CD8-positive, alpha-beta memory T cell (primary cell): ENCODE measurements at regions not wholly inside any gene's neighbourhood (a gene's known extent, or its start where the extent isn't known, plus 50 kb on each side); places are given as distances from the start of the nearest gene placed in this dataset.

ENCODE experiments used
- CTCF ChIA-PET: fragments of 350-600 bp; sonication (Branson Sonifier 250); formaldehyde crosslinking; loops from one replicate; lab custom pipeline; 2021; ENCODE audit warnings: antibody characterized with exemption; lab: Charles Lee
- POLR2A ChIA-PET: fragments of 350-600 bp; sonication (Branson Sonifier 250); formaldehyde crosslinking; loops from one replicate; lab custom pipeline; 2021; ENCODE audit warnings: antibody characterized with exemption; lab: Charles Lee
- DNase-seq, 5 donors: peaks; one replicate each; pipeline versions ENCODE4 v3.0.0 to v3.0.0-alpha.2; 2020 to 2022; ENCODE audit warnings: mixed read lengths in 1 of 5
- H3K27ac ChIP-seq: one replicate; pipeline ENCODE4 v1.7.0; 2013; ENCODE audit warnings: low read depth, mild to moderate bottlenecking, low read length, moderate library complexity
- H3K27me3 ChIP-seq: 2 replicates; pipeline ENCODE4 v1.7.0; 2013; ENCODE audit warnings: low read length, mild to moderate bottlenecking; ENCODE audit not compliant: insufficient read depth, poor library complexity, severe bottlenecking
- H3K36me3 ChIP-seq: 2 replicates; pipeline ENCODE4 v1.7.0; 2013; ENCODE audit warnings: mild to moderate bottlenecking, low read length, moderate library complexity; ENCODE audit not compliant: insufficient read depth
- H3K4me1 ChIP-seq: 2 replicates; pipeline ENCODE4 v1.7.0; 2013; ENCODE audit warnings: mild to moderate bottlenecking, low read length, moderate library complexity; ENCODE audit not compliant: insufficient read depth
- H3K4me3 ChIP-seq: 2 replicates; pipeline ENCODE4 v1.7.0; 2013; ENCODE audit warnings: mild to moderate bottlenecking, low read length
- H3K9me3 ChIP-seq: 2 replicates; pipeline ENCODE4 v1.7.0; 2013; ENCODE audit warnings: mild to moderate bottlenecking, low read length
- H3K27ac Mint-ChIP-seq, 8 donors: one replicate each; pipeline ENCODE4 v1.8.0; 2020 to 2021; ENCODE audit warnings: mixed read lengths in 8 of 8, mild to moderate bottlenecking in 6 of 8, inconsistent platforms in 3 of 8, moderate library complexity in 3 of 8
- H3K27me3 Mint-ChIP-seq, 2 donors: one replicate each; pipeline ENCODE4 v1.8.0; 2020 to 2021; ENCODE audit warnings: mixed read lengths in 2 of 2, mild to moderate bottlenecking in 1 of 2, moderate library complexity in 1 of 2
- H3K36me3 Mint-ChIP-seq, 3 donors: one replicate each; pipeline ENCODE4 v1.8.0; 2020 to 2021; ENCODE audit warnings: mixed read lengths in 3 of 3, inconsistent platforms in 1 of 3, mild to moderate bottlenecking in 1 of 3
- H3K4me1 Mint-ChIP-seq, 3 donors: one replicate each; pipeline ENCODE4 v1.8.0; 2020 to 2021; ENCODE audit warnings: mixed read lengths in 3 of 3, inconsistent platforms in 1 of 3, mild to moderate bottlenecking in 1 of 3
- H3K4me3 Mint-ChIP-seq, 7 donors: one replicate each; pipeline ENCODE4 v1.8.0; 2020 to 2021; ENCODE audit warnings: mixed read lengths in 7 of 7, mild to moderate bottlenecking in 6 of 7, moderate library complexity in 4 of 7, inconsistent platforms in 2 of 7
- H3K9me3 Mint-ChIP-seq, 5 donors: one replicate each; pipeline ENCODE4 v1.8.0; 2020 to 2022; ENCODE audit warnings: mixed read lengths in 5 of 5, mild to moderate bottlenecking in 3 of 5, moderate library complexity in 2 of 5, inconsistent platforms in 1 of 5

- ChIA-PET POLR2A (no interaction called here), CTCF (no interaction called here)
- Histone ChIP-seq H3K4me1 (no peaks in the 10 kb centered on the region), H3K9me3 (no peaks in the 10 kb centered on the region), H3K36me3 (no peaks in the 10 kb centered on the region), H3K27me3 (no peaks in the 10 kb centered on the region), H3K4me3 (no peak overlapping the region), H3K27ac (no peak overlapping the region)
- Mint-ChIP-seq H3K36me3 (no peaks in the 10 kb centered on the region), H3K9me3 (no peaks in the 10 kb centered on the region), H3K4me1 (peaks cover 14 to 17% (median 15%) of the 10 kb centered on the region in 3 donors), H3K27ac (no peak overlapping the region), H3K4me3 (no peak overlapping the region), H3K27me3 (no peaks in the 10 kb centered on the region)
- no peak for DNase-seq
Observed at GRCh38 chr2:190795686-190796085, 84.9 kb upstream of the GLS start.

- ChIA-PET CTCF (no interaction called here), POLR2A (no interaction called here)
- H3K4me3 ChIP-seq = no peak overlapping the region
- Mint-ChIP-seq H3K27me3 (no peaks in the 10 kb centered on the region), H3K27ac (no peak overlapping the region), H3K4me1 (no peaks in the 10 kb centered on the region), H3K4me3 (no peak overlapping the region), H3K36me3 (no peaks in the 10 kb centered on the region), H3K9me3 (no peaks in the 10 kb centered on the region)
- no peak overlapping the region for H3K27ac ChIP-seq
- no peaks in the 10 kb centered on the region for H3K27me3 ChIP-seq
- H3K36me3 ChIP-seq = no peaks in the 10 kb centered on the region
- no peaks in the 10 kb centered on the region for H3K9me3 ChIP-seq
- no peaks in the 10 kb centered on the region for H3K4me1 ChIP-seq
- no peak for DNase-seq
Observed at GRCh38 chr2:190799999-190800398, 80.6 kb upstream of the GLS start.

- Histone ChIP-seq H3K36me3 (no peaks in the 10 kb centered on the region), H3K9me3 (no peaks in the 10 kb centered on the region), H3K27ac (no peak overlapping the region), H3K4me1 (no peaks in the 10 kb centered on the region), H3K4me3 (no peak overlapping the region), H3K27me3 (no peaks in the 10 kb centered on the region)
- POLR2A ChIA-PET = no interaction called here
- H3K4me1 Mint-ChIP-seq = no peaks in the 10 kb centered on the region
- no peak overlapping the region for H3K27ac Mint-ChIP-seq
- H3K4me3 Mint-ChIP-seq = no peak overlapping the region
- no peaks in the 10 kb centered on the region for H3K27me3 Mint-ChIP-seq
- H3K9me3 Mint-ChIP-seq = no peaks in the 10 kb centered on the region
- no peak for DNase-seq
- CTCF ChIA-PET = no interaction called here
- H3K36me3 Mint-ChIP-seq = no peaks in the 10 kb centered on the region
Observed at GRCh38 chr2:190800528-190800927, 80.1 kb upstream of the GLS start.

- H3K4me1 ChIP-seq = no peaks in the 10 kb centered on the region
- H3K27me3 ChIP-seq = no peaks in the 10 kb centered on the region
- H3K27me3 Mint-ChIP-seq = no peaks in the 10 kb centered on the region
- H3K4me3 Mint-ChIP-seq = no peak overlapping the region
- ChIA-PET POLR2A (no interaction called here), CTCF (no interaction called here)
- no peaks in the 10 kb centered on the region for H3K36me3 Mint-ChIP-seq
- H3K9me3 Mint-ChIP-seq = no peaks in the 10 kb centered on the region
- no peaks in the 10 kb centered on the region for H3K9me3 ChIP-seq
- H3K27ac Mint-ChIP-seq = no peak overlapping the region
- H3K4me3 ChIP-seq = no peak overlapping the region
- no peak overlapping the region for H3K27ac ChIP-seq
- DNase-seq = no peak
- no peaks in the 10 kb centered on the region for H3K4me1 Mint-ChIP-seq
- H3K36me3 ChIP-seq = no peaks in the 10 kb centered on the region
Observed at GRCh38 chr2:190802129-190802528, 78.5 kb upstream of the GLS start.

GRCh38 chr2:190802626-190803209 lies 77.9 kb upstream of the GLS start:
- ChIA-PET CTCF (no interaction called here), POLR2A (no interaction called here)
- no peak for DNase-seq
- H3K27ac Mint-ChIP-seq = no peak overlapping the region
- H3K4me1 Mint-ChIP-seq = no peaks in the 10 kb centered on the region
- Histone ChIP-seq H3K9me3 (no peaks in the 10 kb centered on the region), H3K36me3 (no peaks in the 10 kb centered on the region), H3K4me3 (no peak overlapping the region), H3K27ac (no peak overlapping the region), H3K27me3 (no peaks in the 10 kb centered on the region), H3K4me1 (no peaks in the 10 kb centered on the region)
- no peaks in the 10 kb centered on the region for H3K27me3 Mint-ChIP-seq
- no peak overlapping the region for H3K4me3 Mint-ChIP-seq
- H3K36me3 Mint-ChIP-seq = no peaks in the 10 kb centered on the region
- H3K9me3 Mint-ChIP-seq = no peaks in the 10 kb centered on the region

- no peaks in the 10 kb centered on the region for H3K36me3 ChIP-seq
- H3K4me1 ChIP-seq = no peaks in the 10 kb centered on the region
- peak in 1 of 5 donors; percentile 7 for DNase-seq
- no peak overlapping the region for H3K4me3 Mint-ChIP-seq
- no peaks in the 10 kb centered on the region for H3K27me3 ChIP-seq
- no peaks in the 10 kb centered on the region for H3K27me3 Mint-ChIP-seq
- no peak overlapping the region for H3K4me3 ChIP-seq
- no peaks in the 10 kb centered on the region for H3K9me3 Mint-ChIP-seq
- H3K36me3 Mint-ChIP-seq = no peaks in the 10 kb centered on the region
- ChIA-PET CTCF (interaction anchor here (1.5 kb wide), 1 partner anchor 422 kb away, joined by 4 read pairs; no protein-coding TSS in a partner anchor), POLR2A (no interaction called here)
- no peaks in the 10 kb centered on the region for H3K9me3 ChIP-seq
- no peaks in the 10 kb centered on the region for H3K4me1 Mint-ChIP-seq
- H3K27ac ChIP-seq = no peak overlapping the region
- H3K27ac Mint-ChIP-seq = peak overlapping the region in 1 of 8 donors; percentile 41
Observed at GRCh38 chr2:190804182-190804795, 76.3 kb upstream of the GLS start.

- Mint-ChIP-seq H3K4me1 (no peaks in the 10 kb centered on the region), H3K27me3 (no peaks in the 10 kb centered on the region), H3K27ac (no peak overlapping the region), H3K4me3 (no peak overlapping the region), H3K36me3 (no peaks in the 10 kb centered on the region), H3K9me3 (no peaks in the 10 kb centered on the region)
- Histone ChIP-seq H3K4me3 (no peak overlapping the region), H3K27me3 (no peaks in the 10 kb centered on the region), H3K4me1 (no peaks in the 10 kb centered on the region), H3K36me3 (no peaks in the 10 kb centered on the region), H3K9me3 (no peaks in the 10 kb centered on the region), H3K27ac (no peak overlapping the region)
- no peak for DNase-seq
- ChIA-PET CTCF (interaction anchor here (1.5 kb wide), 1 partner anchor 423 kb away, joined by 4 read pairs; no protein-coding TSS in a partner anchor), POLR2A (no interaction called here)
Observed at GRCh38 chr2:190805126-190805525, 75.5 kb upstream of the GLS start.

- Mint-ChIP-seq H3K4me3 (no peak overlapping the region), H3K27ac (no peak overlapping the region), H3K4me1 (no peaks in the 10 kb centered on the region), H3K27me3 (no peaks in the 10 kb centered on the region), H3K36me3 (no peaks in the 10 kb centered on the region), H3K9me3 (no peaks in the 10 kb centered on the region)
- no peak for DNase-seq
- no peaks in the 10 kb centered on the region for H3K9me3 ChIP-seq
- CTCF ChIA-PET = interaction anchor here (1.5 kb wide), 1 partner anchor 423 kb away, joined by 4 read pairs; no protein-coding TSS in a partner anchor
- no peaks in the 10 kb centered on the region for H3K4me1 ChIP-seq
- H3K27me3 ChIP-seq = no peaks in the 10 kb centered on the region
- H3K36me3 ChIP-seq = no peaks in the 10 kb centered on the region
- no peak overlapping the region for H3K27ac ChIP-seq
- no peak overlapping the region for H3K4me3 ChIP-seq
- POLR2A ChIA-PET = no interaction called here
Observed at GRCh38 chr2:190805843-190806242, 74.8 kb upstream of the GLS start.
